SH-SY5Y (cell line): ENCODE measurements at regions not wholly inside any gene's neighbourhood (a gene's known extent, or its start where the extent isn't known, plus 50 kb on each side); places are given as distances from the start of the nearest gene placed in this dataset.

Experiments
- GATA2 ChIP-seq: IDR thresholded peaks from 2 replicates; pipeline ENCODE4 v1.6.1; 2011; ENCODE audit warnings: mild to moderate bottlenecking, low read depth, low read length
- GATA3 ChIP-seq: IDR thresholded peaks from 2 replicates; pipeline ENCODE4 v1.6.1; 2011; ENCODE audit warnings: low read depth, mild to moderate bottlenecking, low read length, moderate library complexity

GRCh38 chrX:38860106-38861013 is 59.1 kb downstream of the MID1IP1 start:
- TF ChIP-seq GATA3 (no peak), GATA2 (no peak)
